GM12872 (cell line): ENCODE measurements at regions not wholly inside any gene's neighbourhood (a gene's known extent, or its start where the extent isn't known, plus 50 kb on each side); places are given as distances from the start of the nearest gene placed in this dataset.

Source experiments
- TF ChIP-seq, protein P1 (sequence below): IDR thresholded peaks from 3 replicates; pipeline ENCODE4 v1.5.1; 2011; ENCODE audit warnings: low read depth, mild to moderate bottlenecking, low read length, moderate library complexity; ENCODE audit not compliant: insufficient read depth

- TF ChIP-seq, protein P1, sequence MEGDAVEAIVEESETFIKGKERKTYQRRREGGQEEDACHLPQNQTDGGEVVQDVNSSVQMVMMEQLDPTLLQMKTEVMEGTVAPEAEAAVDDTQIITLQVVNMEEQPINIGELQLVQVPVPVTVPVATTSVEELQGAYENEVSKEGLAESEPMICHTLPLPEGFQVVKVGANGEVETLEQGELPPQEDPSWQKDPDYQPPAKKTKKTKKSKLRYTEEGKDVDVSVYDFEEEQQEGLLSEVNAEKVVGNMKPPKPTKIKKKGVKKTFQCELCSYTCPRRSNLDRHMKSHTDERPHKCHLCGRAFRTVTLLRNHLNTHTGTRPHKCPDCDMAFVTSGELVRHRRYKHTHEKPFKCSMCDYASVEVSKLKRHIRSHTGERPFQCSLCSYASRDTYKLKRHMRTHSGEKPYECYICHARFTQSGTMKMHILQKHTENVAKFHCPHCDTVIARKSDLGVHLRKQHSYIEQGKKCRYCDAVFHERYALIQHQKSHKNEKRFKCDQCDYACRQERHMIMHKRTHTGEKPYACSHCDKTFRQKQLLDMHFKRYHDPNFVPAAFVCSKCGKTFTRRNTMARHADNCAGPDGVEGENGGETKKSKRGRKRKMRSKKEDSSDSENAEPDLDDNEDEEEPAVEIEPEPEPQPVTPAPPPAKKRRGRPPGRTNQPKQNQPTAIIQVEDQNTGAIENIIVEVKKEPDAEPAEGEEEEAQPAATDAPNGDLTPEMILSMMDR, result no peak
Measured at GRCh38 chr9:40909821-40910220, 218.7 kb downstream of the FOXD4L6 start.

DNA sequence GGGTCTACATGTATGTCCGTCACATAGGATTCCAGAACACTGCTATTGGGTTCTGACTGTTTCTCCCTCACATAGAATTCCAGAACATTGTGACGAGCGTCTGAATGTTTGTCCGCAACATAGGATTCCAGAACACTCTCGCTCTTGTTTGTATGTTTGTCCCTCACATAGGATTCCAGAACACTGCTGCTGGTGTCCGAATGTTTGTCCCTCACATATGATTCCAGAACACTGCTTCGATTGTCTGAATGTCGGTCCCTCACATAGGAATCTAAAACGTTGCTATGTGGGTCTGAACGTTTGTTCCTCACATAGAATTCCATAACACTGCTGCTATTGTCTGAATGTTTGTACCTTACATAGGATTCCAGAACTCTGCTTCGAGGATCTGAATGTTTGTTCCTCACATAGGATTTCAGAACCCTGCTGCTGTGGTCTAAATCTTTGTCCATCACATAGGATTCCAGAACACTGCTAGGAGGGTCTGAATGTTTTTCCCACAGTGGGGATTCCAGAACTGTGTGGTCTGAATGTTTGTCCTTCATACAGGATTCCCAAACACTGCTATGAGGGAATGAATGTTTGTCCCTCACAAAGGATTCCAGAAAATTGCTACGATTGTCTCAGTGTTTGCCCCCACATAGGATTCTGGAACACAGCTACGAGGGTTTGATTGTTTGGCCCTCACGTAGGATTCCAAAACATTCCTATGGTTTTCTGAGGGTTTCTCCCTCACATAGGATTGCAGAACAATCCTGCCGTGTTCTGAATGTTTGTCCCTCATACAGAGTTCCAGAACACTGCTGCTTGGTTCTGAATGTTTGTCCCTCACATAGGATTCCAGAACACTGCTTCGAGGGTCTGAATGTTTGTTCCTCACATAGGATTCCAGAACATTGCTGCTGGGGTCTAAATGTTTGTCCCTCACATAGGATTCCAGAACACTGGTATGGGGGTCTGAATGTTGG, 220.5 kb downstream of the FOXD4L6 start:
- TF ChIP-seq, protein P1, result no peak

- TF ChIP-seq, protein P1, result no peak
Measured at GRCh38 chr9:40884072-40884901, 244.2 kb downstream of the FOXD4L6 start.
